HG02798 (cell line): ENCODE measurements at regions not wholly inside any gene's neighbourhood (a gene's known extent, or its start where the extent isn't known, plus 50 kb on each side); places are given as distances from the start of the nearest gene placed in this dataset.

Source experiments
- ATAC-seq: cut with Tn5 transposase; IDR thresholded peaks from one replicate; pipeline ENCODE4 v1.9.1; 2021; ENCODE audit warnings: mild to moderate bottlenecking; ENCODE audit not compliant: unreplicated experiment, poor library complexity

- ATAC-seq, result no peak
These were observed 300.5 kb downstream of the NR2F1-AS1 start for GRCh38 chr5:93280518-93280917.

DNA sequence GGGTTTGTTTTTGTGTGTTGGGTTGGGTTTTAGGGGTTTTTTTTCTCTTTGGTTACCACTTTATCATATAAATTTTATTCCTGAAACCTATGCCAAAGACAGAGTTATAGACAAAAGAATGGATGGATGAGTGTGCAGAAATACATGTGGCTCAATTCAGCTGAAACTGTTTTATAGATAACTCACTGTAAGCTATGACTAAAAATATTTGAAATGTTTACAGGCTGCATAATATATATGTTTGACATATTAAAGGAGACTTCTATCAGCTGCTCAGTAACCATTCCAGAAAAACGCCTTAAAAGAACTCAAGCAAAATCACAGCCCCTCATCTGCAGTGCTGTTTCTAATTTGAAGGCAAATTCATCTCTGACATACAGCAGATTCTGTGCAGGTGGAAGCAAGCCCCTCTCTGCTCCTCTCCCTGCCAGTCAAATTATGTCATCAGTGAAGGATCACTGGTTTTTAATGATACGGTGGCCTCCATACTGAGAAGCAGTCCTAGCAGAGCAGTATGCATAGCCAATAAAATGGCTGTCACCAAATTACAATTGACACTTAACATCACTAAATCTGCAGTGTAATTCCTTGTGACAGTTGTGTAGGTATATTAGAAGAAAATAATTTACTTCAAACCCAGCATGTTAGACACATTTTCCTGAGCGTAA is 301.6 kb downstream of the NR2F1-AS1 start:
- no peak for ATAC-seq

GRCh38 chr5:93278896-93279295 is 302.1 kb downstream of the NR2F1-AS1 start:
- no peak for ATAC-seq

DNA sequence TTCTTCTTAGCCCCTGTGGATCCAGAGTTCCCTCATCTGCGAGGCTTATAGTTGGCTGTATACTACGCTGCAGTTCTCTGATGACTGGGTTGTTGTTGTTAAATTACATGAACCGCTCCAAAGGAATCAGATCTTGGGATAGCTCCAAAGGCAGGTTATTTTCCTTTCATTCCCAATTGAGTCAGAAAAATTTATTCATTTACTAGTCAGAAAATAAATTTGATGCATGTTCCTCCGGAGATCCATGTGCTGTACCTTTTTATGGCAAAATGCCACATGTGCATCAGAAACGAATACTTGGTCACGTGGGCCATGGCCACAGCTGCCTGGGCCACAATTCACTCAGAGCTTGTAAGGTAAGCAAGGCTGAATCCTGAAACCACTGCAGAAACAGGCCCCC is 304.0 kb downstream of the NR2F1-AS1 start:
- ATAC-seq, result no peak

DNA sequence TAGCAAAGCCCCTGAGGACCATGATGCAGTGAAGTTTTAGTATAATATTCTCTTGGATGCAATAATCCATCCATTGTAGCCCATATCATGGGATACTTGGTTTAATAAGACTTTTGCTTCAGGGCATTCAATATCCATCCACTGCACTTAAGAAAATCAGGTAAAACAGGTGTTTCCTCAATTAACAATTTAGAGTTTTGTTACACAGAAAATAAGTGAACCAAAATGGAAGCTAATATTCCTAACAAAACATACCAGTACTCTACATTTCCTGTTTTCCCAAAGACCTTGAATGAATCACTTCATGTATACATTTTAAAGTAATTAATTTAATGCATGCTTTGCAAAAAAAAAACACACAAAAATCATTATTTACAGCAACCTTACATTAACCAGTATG is 305.6 kb downstream of the NR2F1-AS1 start:
- no peak for ATAC-seq

- no peak for ATAC-seq
These were observed 306.7 kb downstream of the NR2F1-AS1 start for GRCh38 chr5:93274291-93274690.

- ATAC-seq, result no peak
These were observed 307.8 kb downstream of the NR2F1-AS1 start for GRCh38 chr5:93273176-93273575.

- ATAC-seq, result no peak
These were observed 308.9 kb downstream of the NR2F1-AS1 start for GRCh38 chr5:93272108-93272507.

DNA sequence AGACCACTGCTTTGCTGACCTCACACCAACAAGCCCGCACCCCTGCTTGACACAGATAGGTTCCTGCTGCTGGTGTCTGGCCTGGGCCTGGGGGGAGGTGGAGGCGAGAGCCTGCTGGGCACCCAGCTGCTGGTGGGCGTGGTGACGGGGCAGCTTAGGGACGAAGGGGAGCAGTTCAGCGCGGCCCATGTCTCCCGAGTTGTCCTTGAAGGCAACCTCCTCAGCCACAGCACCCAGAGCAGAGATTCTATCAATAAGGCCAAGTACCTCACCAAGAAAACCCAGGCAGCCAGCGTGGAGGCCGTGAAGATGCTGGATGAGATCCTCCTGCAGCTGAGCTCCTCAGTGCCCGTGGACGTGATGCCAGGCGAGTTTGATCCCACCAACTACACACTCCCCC is 313.3 kb downstream of the NR2F1-AS1 start:
- ATAC-seq, result no peak

DNA sequence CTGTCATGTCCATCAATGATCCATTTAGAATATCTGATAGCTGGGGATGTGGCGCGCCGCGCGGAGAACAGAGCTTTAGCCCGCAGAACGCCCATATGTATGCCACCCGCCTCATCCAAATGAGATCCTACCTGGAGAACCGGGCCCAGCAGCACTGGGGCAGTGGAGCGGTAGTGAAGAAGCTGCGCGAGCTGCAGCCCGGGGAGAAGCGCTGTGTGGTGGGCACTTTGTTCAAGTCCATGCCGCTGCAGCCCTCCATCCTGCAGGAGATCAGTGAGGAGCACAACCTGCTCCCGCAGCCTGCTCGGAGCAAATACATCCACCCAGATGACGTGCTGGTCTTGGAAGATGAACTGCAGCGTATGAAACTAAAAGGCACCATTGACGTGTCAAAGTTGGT is 313.7 kb downstream of the NR2F1-AS1 start:
- ATAC-seq, result no peak

- no peak for ATAC-seq
These were observed 323.4 kb downstream of the NR2F1-AS1 start for GRCh38 chr5:93257616-93258015.

- no peak for ATAC-seq
These were observed 325.2 kb downstream of the NR2F1-AS1 start for GRCh38 chr5:93255796-93256195.

DNA sequence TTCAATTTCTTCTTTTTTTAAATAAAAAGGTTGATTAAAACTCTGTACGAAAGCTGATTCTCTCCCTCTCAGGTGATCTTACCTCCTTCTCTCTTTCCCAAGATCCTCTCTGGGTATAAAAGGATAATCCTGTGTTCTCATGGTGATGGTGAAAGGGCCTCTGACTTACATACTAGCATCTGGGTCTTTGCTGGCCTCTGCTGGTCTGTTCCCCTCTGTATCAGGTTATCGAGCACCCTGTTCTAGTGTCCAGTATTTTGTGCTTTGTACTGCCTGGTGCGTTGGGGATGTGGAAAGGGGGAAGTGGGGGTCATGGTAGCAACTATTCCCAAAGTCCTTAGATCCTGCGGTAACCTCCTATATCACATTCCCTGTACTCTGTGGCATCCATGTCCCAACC is 328.9 kb downstream of the NR2F1-AS1 start:
- no peak for ATAC-seq

- no peak for ATAC-seq
These were observed 329.7 kb downstream of the NR2F1-AS1 start for GRCh38 chr5:93251347-93251746.

- ATAC-seq, result no peak
These were observed 330.6 kb downstream of the NR2F1-AS1 start for GRCh38 chr5:93250424-93250823.

- ATAC-seq, result no peak
These were observed 331.2 kb downstream of the NR2F1-AS1 start for GRCh38 chr5:93249651-93250289.

DNA sequence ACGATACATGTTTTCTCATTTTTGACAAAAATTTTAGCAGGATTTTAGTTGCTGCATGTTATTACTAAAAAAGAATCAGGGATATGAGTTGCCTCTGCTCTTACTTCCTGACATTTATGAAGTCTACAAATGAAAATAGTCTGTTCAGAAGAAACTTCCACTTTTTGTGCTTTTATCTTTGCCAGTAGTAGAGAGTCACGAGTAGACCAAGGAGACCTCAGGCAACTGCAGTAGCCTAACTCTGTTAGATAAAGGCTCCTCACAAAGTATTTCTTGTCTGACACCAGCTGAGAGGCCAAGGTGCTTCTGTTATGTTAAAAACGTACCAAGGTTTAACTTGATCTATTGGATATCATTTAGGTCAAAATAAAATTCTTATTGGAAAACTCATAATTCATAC is 333.9 kb downstream of the NR2F1-AS1 start:
- ATAC-seq, result no peak

DNA sequence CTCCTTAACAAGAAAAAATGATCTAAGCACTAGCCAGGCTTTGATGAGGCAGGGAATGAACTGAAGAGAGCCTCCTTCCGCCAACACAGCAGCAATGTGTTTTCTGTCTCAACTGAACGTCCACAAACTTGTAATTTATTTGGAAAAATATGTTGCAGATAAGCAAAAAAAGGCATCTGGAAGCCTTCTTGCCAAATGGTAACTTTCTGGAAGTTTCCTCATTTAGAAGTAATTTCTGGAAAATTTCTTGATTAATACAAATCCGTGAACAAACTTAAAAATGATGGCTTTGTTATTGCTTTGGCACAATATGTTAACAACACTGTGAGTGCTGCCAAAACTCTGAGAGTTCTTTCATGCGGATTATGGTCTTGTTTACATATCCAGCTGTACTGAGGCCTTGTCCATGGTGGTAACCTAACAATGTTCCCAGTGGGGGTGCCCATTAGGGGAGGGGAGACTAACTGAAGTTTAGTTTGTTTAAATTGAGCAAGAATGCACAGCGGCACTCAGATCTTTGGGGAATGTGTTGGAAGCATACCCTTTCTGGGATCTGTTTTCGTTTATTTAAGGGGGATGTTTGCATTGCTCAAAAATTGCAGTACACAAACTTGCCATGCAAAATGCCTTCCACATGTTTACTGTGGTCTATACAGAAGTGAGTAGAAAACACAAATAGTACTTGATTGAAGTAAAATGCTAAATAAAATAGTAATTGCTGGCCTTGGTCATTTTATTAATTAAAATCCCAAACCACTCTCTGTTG is 334.7 kb downstream of the NR2F1-AS1 start:
- ATAC-seq, result no peak

DNA sequence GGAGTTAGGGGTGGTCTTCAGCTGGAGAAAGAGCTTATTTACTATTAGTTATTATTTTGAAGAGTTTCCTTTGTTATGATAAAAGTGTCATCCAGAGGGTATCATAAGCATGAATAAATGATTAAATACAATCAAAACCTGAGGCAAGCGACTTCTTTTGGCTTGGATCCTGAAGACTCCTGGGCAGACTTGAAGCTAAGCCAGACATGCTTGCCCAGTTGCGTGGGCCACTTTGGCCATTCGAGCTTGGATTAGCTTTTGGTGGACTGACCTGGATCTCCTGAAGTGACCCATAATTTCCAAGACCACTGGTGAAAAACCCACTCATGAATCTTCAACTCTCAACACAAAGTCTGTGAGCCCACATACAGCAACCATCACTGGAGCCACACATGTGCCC is 335.8 kb downstream of the NR2F1-AS1 start:
- no peak for ATAC-seq

- ATAC-seq, result no peak
These were observed 337.5 kb downstream of the NR2F1-AS1 start for GRCh38 chr5:93243481-93243880.

- ATAC-seq, result peak; percentile 55
These were observed 340.7 kb downstream of the NR2F1-AS1 start for GRCh38 chr5:93240228-93240834.
